ENCODE measurements at regions not wholly inside any gene's neighbourhood (a gene's known extent, or its start where the extent isn't known, plus 50 kb on each side); places are given as distances from the start of the nearest gene placed in this dataset.

DNA sequence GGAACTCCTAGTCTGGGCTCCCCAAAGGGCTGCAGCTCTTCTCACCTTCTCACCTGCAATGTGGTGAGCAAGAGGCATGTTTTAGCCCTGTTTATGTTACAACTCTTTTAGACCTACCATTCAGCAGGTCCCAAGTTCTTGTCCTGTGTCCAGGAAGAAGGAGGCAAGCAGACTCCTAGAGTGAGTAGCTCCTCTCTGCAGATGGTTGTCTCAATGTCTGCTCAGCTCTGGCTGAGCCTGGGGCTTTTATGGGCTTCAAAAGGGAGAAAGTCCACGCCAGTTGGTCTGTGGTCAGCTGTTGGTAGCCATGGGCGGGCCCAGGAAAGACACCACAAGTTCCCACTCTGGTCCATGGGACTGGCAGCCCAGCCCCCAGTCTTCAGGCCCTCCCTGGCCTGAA lies 148.1 kb upstream of the HS6ST1 start:
- no peak for DNase-seq (ENCODE audit: low read depth)
- TF ChIP-seq, protein P1, sequence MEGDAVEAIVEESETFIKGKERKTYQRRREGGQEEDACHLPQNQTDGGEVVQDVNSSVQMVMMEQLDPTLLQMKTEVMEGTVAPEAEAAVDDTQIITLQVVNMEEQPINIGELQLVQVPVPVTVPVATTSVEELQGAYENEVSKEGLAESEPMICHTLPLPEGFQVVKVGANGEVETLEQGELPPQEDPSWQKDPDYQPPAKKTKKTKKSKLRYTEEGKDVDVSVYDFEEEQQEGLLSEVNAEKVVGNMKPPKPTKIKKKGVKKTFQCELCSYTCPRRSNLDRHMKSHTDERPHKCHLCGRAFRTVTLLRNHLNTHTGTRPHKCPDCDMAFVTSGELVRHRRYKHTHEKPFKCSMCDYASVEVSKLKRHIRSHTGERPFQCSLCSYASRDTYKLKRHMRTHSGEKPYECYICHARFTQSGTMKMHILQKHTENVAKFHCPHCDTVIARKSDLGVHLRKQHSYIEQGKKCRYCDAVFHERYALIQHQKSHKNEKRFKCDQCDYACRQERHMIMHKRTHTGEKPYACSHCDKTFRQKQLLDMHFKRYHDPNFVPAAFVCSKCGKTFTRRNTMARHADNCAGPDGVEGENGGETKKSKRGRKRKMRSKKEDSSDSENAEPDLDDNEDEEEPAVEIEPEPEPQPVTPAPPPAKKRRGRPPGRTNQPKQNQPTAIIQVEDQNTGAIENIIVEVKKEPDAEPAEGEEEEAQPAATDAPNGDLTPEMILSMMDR (IDR thresholded peaks at IDR 0.05; ENCODE audit: low read length, missing control alignments) = no peak
- no peak overlapping the region for H3K4me3 ChIP-seq (replicated peaks; ENCODE audit: low read depth, low read length)

DNA sequence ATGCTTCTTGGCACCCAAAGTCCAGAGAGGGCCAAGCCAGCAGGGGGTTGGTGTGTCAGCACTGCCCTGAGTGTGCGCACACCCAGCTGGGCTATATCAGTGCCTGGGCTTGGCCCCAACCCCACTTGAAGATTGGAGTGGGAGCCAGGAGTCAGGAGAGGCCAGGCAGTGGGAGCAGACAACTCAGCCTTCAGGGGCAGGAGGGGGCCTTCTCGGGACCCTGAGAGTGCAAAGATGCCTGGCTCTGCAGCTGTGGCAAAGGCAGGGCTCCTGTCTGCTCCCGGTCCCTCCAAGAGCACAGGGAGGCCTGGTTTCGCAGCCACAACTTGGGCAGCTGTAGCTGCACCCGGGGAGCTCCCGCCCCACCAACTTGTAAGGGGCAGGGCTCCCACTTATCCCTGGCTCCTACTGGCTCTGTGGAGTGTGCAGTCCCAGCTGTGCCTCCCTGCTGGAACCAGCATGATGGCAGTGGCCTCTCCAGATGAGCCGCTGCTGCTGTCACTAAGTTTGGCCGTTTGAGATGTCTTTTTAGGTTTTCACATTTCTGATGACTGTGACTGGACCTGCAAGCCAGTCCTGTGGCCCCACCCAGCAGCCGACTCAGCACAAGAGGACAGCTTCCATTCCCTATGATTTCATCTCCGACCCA lies 148.8 kb upstream of the HS6ST1 start:
- TF ChIP-seq, protein P1 (IDR thresholded peaks at IDR 0.05; ENCODE audit: low read length, missing control alignments) = no peak
- DNase-seq (ENCODE audit: low read depth) = no peak
- H3K4me3 ChIP-seq (replicated peaks; ENCODE audit: low read depth, low read length) = no peak overlapping the region

- TF ChIP-seq, protein P1 (IDR thresholded peaks at IDR 0.05; ENCODE audit: low read length, missing control alignments) = no peak
- H3K4me3 ChIP-seq (replicated peaks; ENCODE audit: low read depth, low read length) = no peak overlapping the region
- DNase-seq (ENCODE audit: low read depth) = no peak
These were observed 149.7 kb upstream of the HS6ST1 start for GRCh38 chr2:128468186-128468920.

DNA sequence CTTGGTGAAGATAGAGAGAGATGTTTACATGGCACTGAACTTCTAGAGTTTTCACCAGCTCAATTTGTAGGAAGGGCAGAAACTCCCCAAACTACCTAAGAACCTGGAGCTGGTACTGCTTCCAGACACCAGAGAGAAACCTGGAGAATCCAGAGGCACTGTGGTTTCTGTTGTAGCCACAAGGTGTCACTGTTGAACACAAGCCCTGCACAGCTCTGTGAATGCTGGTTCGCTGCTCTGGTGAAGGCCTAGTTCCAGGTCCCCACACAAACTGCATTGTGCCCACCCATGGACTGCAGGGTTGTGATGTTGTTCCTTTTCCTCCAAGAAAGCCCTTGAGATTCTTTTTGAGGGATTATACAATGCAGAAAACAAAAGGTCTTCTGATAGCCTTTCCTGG lies 150.5 kb upstream of the HS6ST1 start:
- no peak for DNase-seq (ENCODE audit: low read depth)
- TF ChIP-seq, protein P1 (IDR thresholded peaks at IDR 0.05; ENCODE audit: low read length, missing control alignments) = peak; percentile 46
- H3K4me3 ChIP-seq (replicated peaks; ENCODE audit: low read depth, low read length) = no peak overlapping the region

- H3K4me3 ChIP-seq (replicated peaks; ENCODE audit: low read depth, low read length) = no peak overlapping the region
- TF ChIP-seq, protein P1 (IDR thresholded peaks at IDR 0.05; ENCODE audit: low read length, missing control alignments) = no peak
- DNase-seq (ENCODE audit: low read depth) = no peak
These were observed 151.2 kb upstream of the HS6ST1 start for GRCh38 chr2:128469875-128470274.

DNA sequence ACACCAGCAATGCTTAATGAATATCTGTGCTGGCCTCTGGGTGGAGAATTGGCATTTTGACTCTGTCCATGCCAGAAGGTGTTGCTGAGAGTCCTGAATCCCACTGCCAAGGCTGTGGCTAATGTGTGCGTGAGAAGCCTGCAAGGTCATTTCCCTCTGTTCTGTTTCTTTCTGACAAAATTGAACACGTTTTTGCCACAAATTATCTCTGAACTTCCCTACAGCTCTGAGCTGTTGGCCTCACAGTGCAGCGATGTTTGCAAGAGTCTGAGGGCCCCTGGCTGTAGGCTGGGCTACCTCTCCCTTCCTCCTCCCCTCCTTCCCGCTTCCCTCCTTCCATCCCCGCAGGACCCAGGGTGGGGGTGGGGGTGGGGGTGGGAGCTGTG lies 154.1 kb upstream of the HS6ST1 start:
- TF ChIP-seq, protein P1 (IDR thresholded peaks at IDR 0.05; ENCODE audit: low read length, missing control alignments) = no peak
- no peak overlapping the region for H3K4me3 ChIP-seq (replicated peaks; ENCODE audit: low read depth, low read length)
- peak; percentile 60 for DNase-seq (ENCODE audit: low read depth)
